ENCODE measurements at regions not wholly inside any gene's neighbourhood (a gene's known extent, or its start where the extent isn't known, plus 50 kb on each side); places are given as distances from the start of the nearest gene placed in this dataset.

- no peak for DNase-seq (ENCODE audit: low spot score)
- ATAC-seq (ENCODE audit: low FRiP score), result no peak
- TF ChIP-seq, protein P1, sequence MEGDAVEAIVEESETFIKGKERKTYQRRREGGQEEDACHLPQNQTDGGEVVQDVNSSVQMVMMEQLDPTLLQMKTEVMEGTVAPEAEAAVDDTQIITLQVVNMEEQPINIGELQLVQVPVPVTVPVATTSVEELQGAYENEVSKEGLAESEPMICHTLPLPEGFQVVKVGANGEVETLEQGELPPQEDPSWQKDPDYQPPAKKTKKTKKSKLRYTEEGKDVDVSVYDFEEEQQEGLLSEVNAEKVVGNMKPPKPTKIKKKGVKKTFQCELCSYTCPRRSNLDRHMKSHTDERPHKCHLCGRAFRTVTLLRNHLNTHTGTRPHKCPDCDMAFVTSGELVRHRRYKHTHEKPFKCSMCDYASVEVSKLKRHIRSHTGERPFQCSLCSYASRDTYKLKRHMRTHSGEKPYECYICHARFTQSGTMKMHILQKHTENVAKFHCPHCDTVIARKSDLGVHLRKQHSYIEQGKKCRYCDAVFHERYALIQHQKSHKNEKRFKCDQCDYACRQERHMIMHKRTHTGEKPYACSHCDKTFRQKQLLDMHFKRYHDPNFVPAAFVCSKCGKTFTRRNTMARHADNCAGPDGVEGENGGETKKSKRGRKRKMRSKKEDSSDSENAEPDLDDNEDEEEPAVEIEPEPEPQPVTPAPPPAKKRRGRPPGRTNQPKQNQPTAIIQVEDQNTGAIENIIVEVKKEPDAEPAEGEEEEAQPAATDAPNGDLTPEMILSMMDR (IDR thresholded peaks at IDR 0.05), result no peak
Observed at GRCh38 chr6:21977346-21977745, 319.5 kb downstream of the PRL start.

- DNase-seq (ENCODE audit: low spot score), result no peak
- no peak for ATAC-seq (ENCODE audit: low FRiP score)
- TF ChIP-seq, protein P1 (IDR thresholded peaks at IDR 0.05), result no peak
Observed at GRCh38 chr6:21981235-21981833, 315.5 kb downstream of the PRL start.

- ATAC-seq (ENCODE audit: low FRiP score), result no peak
Observed at GRCh38 chr6:21984135-21984534, 312.7 kb downstream of the PRL start.

DNA sequence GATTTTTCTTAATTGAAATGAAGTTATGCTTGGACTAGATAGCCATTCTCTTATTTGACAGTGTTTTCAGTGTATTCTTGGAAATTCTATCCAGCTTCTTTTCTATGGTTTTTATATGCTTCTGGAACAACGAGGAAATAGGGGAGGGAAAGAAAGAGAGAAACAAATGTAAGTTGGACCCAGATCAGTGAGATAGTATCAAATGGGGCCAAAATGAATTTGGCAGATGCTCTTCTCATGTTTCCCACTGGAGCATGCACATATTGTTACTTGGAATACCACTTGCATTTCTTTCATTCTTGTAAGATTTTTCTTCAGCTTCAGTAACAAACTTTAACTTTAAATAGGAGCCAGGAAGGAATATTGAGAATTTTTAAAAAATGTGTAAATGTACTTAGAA, 312.3 kb downstream of the PRL start:
- TF ChIP-seq, protein P1 (IDR thresholded peaks at IDR 0.05), result no peak
- ATAC-seq (ENCODE audit: low FRiP score) (no peak), DNase-seq (ENCODE audit: low spot score) (no peak)

More at GRCh38 chr6:21984135-21984534, 312.7 kb downstream of the PRL start:
- DNase-seq (ENCODE audit: low spot score), result no peak
- TF ChIP-seq, protein P1 (IDR thresholded peaks at IDR 0.05), result no peak

GRCh38 chr6:21985904-21986303, 310.9 kb downstream of the PRL start:
- ATAC-seq (ENCODE audit: low FRiP score) (no peak), DNase-seq (ENCODE audit: low spot score) (no peak)

GRCh38 chr6:21986703-21987102, 310.1 kb downstream of the PRL start:
- DNase-seq (ENCODE audit: low spot score), result no peak
- TF ChIP-seq, protein P1 (IDR thresholded peaks at IDR 0.05), result no peak
- ATAC-seq (ENCODE audit: low FRiP score), result no peak

More at GRCh38 chr6:21985904-21986303, 310.9 kb downstream of the PRL start:
- TF ChIP-seq, protein P1 (IDR thresholded peaks at IDR 0.05), result no peak

- ATAC-seq (ENCODE audit: low FRiP score), result peak; percentile 87
- peak; percentile 28 for DNase-seq (ENCODE audit: low spot score)
- TF ChIP-seq, protein P1 (IDR thresholded peaks at IDR 0.05), result no peak
Observed at GRCh38 chr6:21987501-21987957, 309.3 kb downstream of the PRL start.

Measured in omental fat pad (tissue), 3 donors.